GM19455 (cell line): ENCODE measurements at regions not wholly inside any gene's neighbourhood (a gene's known extent, or its start where the extent isn't known, plus 50 kb on each side); places are given as distances from the start of the nearest gene placed in this dataset.

Experiments used
- ATAC-seq: cut with Tn5 transposase; IDR thresholded peaks from one replicate; pipeline ENCODE4 v1.9.1; 2021; ENCODE audit not compliant: unreplicated experiment

- no peak for ATAC-seq
Measured at GRCh38 chr5:4857761-4858160, 282.4 kb upstream of the ADAMTS16 start.

DNA sequence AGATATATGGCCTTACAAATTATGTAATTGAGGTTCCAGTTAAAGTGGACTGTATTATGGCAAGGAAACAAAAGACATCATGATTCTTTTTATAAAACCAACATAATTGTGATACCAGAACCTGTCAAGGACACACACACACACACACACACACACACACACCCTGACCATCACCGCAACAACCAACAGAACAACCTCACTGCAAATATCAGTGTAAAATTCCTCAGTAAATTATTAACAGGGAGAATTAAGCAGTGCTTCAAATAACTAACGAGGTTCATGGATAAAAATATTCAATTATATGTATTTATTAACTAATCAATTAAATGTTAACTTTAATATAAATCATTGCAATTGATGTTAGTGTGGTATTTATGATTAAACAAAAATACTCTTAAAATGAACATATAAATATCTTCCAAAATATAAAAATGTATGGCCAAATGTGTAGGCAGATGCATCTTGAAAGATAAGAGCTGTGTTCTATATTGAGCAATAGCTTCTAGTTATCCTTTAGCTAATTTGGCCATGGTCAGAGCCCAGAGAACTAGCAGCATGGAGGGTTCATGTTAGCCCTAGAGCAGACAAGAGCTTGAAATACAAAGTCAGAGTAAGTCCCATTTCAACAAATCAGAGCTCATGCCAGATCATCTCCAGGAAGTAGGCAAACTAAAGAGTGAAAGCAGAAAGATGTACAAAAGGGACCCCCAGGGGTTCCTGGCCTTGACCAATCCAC is 280.5 kb upstream of the ADAMTS16 start:
- no peak for ATAC-seq

DNA sequence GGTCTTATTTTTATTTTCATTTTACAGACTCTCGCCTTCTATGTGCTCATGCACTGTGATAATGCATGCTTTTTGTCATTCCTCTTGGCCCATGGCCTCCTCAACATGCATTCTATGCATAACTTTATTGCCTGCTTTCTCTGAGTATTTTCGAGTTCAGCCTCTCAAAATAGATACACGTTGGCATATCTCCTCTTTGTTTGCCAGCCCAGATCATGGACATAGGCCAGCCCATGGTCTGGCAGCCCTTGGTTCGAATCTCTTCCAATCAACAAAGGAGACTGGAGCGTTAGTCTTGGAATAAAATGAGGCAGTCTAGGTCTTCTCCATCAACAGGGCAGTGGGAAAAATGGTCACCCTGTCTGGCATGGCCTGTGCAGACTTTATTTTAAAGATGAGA is 279.5 kb upstream of the ADAMTS16 start:
- ATAC-seq, result no peak

DNA sequence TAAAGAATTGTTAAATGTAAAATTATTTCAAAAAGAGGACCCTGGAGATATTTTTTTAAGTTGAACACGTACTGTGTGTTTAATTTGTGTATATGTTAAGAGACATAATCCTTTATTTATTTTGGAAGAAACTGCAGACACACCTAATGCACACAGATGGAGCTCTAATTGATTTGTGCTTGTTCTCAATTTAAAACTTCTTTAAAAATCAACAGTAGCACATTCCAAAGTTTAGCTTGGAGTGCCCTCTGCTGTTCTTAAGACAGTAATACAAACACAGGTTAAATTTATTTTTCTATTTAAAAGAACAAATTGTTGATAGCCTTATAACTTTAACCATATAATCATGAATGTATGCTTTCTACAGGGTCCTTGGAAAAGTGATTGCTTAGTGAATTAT is 277.6 kb upstream of the ADAMTS16 start:
- ATAC-seq, result no peak

DNA sequence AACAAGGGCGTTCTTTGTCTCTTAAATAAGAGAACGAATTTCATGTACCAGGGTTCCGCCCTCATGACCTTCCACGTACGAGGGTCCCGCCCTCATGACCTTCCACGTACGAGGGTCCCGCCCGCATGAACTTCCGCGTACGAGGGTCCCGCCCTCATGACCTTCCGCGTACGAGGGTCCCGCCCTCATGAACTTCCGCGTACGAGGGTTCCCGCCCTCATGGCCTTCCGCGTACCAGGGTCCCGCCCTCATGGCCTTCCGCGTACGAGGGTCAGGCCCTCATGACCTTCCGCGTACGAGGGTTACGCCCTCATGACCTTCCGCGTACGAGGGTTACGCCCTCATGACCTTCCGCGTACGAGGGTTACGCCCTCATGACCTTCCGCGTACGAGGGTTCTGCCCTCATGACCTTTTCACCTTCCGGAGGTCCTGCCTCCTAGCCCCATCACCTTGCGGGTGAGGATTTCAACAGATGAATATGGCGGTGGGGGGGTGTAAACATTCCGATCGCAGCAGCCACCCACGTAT is 273.9 kb upstream of the ADAMTS16 start:
- ATAC-seq, result no peak

GRCh38 chr5:4866817-4867216 is 273.3 kb upstream of the ADAMTS16 start:
- no peak for ATAC-seq

- no peak for ATAC-seq
Measured at GRCh38 chr5:4868140-4868735, 271.9 kb upstream of the ADAMTS16 start.

- ATAC-seq, result no peak
Measured at GRCh38 chr5:4873652-4874051, 266.5 kb upstream of the ADAMTS16 start.

DNA sequence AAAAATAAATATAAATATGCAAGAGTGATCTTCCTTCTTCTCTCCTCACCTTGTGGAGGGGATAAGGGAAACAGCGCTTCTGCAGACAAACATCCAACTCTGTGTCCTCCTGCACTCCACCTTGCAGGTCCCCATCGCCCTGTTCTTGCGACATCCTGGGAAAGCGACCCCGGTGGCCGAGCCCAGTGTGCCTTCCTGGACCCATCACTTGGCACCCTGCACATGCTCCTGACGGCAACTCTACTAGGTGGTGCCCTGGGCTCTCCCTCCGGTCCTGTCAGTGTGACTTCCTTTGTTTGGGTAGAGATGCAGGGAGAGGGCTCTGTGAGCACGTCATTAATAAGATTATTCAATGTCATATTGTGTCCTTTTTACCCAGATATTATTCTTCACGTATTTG is 266.0 kb upstream of the ADAMTS16 start:
- no peak for ATAC-seq

GRCh38 chr5:4875942-4876341 is 264.2 kb upstream of the ADAMTS16 start:
- no peak for ATAC-seq

DNA sequence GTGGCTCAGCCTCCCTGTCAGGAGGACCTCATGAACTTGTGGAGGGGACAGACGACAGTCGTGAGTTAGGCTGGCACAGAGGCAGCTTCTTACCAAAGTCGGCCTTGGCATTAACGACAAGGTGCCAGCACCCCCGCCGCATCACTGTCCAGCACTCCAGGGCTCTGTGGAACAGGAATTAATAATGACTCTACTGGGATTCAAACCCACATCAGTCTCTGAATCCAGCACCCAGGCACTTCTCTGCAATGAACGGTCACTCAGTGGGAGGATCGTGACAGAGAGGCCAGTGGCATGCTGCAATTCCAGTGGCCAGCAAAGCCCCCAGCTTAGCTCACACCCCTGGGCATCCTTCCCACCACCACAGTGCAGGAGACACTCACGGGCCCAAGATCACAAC is 263.3 kb upstream of the ADAMTS16 start:
- ATAC-seq, result no peak

DNA sequence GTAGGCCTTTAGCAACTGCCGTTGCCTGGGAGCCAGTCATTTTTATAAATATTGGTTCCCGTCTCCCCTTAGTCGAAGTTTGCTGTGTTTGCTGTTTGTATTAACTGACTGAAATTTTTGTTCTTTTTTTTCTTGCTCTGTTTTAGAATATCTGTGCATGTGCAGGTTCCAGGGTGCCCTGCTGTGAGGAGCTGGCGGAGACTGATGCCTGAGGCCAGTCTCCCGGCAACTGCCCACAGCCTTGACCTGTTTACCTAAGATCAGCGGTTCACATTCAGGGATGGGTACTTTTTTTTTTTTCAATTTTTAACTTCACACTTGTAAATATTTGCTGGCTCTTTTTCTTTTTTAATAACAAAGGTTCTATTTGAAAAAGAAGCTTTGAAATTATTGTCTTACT is 262.6 kb upstream of the ADAMTS16 start:
- no peak for ATAC-seq

GRCh38 chr5:4879075-4879474 is 261.1 kb upstream of the ADAMTS16 start:
- ATAC-seq, result no peak

DNA sequence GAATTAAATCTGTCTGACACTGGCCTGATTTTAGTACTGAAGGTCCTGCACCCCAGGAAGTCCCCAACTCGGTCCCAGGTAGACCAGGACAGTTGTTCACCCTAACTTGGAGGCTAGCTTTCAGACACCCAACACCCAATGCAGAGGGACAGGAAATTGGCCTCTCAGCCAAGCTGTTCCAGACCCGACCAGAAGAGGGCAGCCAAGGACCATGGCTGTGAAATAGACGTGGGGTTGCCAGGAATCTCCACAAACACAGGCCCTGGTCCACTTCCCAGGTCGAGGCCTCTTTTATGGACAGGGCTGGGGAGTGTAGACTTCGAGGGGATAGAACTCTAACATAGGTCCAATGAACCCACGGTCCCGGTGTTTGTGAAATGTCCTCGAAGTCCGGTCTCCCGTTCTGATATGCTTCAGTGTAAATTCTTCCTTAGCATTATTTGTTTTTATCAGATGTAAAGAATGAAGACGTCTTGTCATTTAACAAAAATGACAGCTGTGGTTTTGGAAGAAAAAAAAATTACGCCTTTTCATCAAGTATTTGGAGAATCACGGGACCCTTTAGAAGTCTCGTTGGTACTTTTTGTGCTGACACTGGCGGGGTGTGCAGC is 260.3 kb upstream of the ADAMTS16 start:
- ATAC-seq, result peak; percentile 70

DNA sequence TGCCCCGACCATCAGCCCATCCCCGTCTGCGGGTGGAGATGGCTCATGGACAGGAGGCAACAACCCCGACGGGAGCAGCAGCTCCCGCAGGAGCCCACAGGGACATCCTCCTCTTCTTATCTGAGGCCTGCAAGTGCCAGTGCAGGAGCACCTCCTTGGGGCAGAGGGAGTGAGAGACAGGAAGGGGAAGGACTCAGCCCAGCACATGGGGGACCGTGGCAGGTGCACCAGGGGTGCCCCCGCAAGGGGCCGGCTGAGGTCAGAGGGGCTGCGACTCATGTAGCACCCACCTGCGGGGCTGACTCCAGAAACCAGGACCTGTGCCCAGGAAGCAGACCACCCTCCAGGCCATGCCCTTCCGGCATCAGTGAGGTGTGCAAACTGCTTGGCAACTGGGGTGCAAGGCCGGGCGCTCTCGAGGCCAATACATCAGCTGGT is 259.8 kb upstream of the ADAMTS16 start:
- ATAC-seq, result no peak

DNA sequence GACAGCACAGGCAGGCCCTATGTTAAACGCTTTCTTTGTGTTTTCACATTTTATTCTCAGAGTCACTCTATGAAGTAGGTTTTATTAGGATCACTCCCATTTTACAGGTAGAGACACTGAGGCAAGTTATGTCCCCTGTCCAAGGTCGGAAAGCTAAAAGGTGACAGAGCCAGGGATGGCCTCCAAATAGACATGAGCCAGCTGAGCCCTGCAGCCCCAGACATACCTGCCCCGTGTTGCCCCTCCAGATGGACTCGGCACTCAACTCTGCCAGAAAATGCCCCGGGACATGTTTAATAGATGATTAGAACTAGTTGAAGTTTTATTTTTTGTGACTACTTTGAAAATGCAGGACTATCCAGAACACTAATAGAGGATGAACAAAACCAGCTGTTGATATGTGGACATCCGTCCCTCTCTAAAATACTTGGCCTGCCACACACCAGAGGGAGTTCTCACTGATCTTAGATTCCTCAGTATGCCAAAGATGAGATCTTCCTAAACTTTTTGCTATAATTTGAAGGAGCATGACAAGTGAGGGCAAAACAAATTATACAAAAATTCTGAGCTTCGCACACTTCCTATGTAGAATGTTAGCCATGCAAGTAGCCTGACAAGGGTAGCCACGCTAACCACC is 258.6 kb upstream of the ADAMTS16 start:
- no peak for ATAC-seq

DNA sequence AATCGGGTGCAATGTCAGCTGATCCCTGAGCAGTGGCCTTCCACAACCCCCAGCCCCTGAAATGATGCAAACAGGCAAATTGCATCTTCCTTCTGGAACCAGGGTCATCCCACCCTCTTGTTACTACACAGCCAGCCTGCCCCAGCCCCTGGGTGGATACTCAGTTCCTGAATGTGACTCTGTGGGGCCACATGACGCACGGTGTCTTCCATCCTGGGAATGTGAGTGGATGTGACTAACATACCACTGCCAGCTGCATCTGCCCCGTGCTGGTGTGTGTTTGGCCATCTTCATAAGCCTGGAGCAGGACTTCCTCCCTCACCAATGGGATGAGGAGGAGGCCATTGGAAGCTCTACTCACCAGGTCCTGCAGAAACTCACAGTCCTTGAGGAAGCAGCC is 257.9 kb upstream of the ADAMTS16 start:
- no peak for ATAC-seq

DNA sequence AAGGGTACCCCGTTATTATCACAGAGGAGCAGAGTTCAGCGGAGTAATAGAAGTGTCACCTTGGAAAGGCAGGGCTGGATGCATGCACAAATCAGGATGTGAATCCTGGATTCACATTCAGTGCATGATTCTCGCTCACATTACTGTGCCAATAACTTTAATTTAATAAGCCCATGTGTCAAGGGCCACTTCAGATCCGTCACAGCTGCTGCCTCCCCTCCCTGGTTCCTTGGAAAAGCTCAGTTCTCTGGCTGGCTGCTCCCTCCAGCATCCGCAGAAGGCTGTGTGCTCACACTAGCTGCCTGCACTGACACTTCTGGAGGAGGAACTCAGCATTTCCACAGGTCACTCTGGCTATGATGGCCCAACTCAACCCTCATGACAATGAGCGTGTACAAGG is 256.8 kb upstream of the ADAMTS16 start:
- no peak for ATAC-seq

GRCh38 chr5:4893063-4893744 is 246.9 kb upstream of the ADAMTS16 start:
- ATAC-seq, result no peak

DNA sequence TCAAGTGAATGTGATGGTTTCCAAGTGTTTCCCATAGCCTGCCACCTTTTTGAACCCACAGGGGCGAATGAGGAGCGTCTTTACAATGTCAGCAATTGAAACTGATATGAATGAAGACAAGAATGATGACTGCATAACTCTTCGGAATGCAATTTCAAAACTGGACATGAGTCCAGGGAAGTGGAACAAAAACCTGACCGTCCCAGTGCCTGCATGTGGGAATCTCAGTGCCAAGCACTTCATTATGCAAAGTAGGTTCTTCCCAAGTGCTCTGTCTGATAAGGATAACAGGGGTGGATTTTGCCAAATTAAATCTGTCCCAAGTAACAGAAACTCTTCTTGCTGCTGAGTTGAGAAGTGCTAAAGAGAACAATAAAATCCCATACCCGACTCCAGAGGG is 243.8 kb upstream of the ADAMTS16 start:
- no peak for ATAC-seq

GRCh38 chr5:4901305-4901811 is 238.8 kb upstream of the ADAMTS16 start:
- ATAC-seq, result no peak
